ENCODE measurements at regions not wholly inside any gene's neighbourhood (a gene's known extent, or its start where the extent isn't known, plus 50 kb on each side); places are given as distances from the start of the nearest gene placed in this dataset.

GRCh38 chr5:6253846-6254245 lies 124.5 kb downstream of the MED10 start:
- Histone ChIP-seq H2BK5ac (ENCODE audit: low read depth, low read length) (no peak overlapping the region), H3K79me2 (ENCODE audit: control insufficient read depth in 1 of 2, insufficient read depth in 2 of 2, low read length in 2 of 2) (no peaks in the 10 kb centered on the region), H3K79me1 (ENCODE audit: low read depth, low read length) (no peaks in the 10 kb centered on the region), H3K27ac (ENCODE audit: low read depth, low read length) (no peak overlapping the region), H4K20me1 (replicated peaks in 1 of 2; ENCODE audit: control insufficient read depth in 1 of 2, insufficient read depth in 2 of 2, low read length in 2 of 2) (no peaks in the 10 kb centered on the region), H2BK120ac (replicated peaks; ENCODE audit: low read depth, low read length) (no peak overlapping the region), H3K23ac (ENCODE audit: insufficient read length) (no peak overlapping the region), H3K14ac (ENCODE audit: insufficient read length) (no peak overlapping the region), H3K36me3 (ENCODE audit: control insufficient read depth in 2 of 4, insufficient read depth in 4 of 4, low read length in 3 of 4) (no peaks in the 10 kb centered on the region), H3K18ac (ENCODE audit: extremely low read depth, low read length) (no peak overlapping the region), H3K4me1 (replicated peaks in 1 of 4; ENCODE audit: control insufficient read depth in 3 of 4, insufficient read depth in 4 of 4, low read length in 3 of 4) (no peaks in the 10 kb centered on the region), H2AK5ac (ENCODE audit: low read depth, low read length) (no peak overlapping the region), H2BK20ac (ENCODE audit: low read length) (no peak overlapping the region), H3K56ac (replicated peaks; ENCODE audit: insufficient read length, low read depth, low read length) (no peak overlapping the region), H3K4ac (replicated peaks; ENCODE audit: insufficient read length, low read depth, low read length) (no peak overlapping the region), H2BK12ac (ENCODE audit: low read depth, low read length) (no peak overlapping the region), H4K91ac (replicated peaks; ENCODE audit: insufficient read length, low read length) (no peak overlapping the region), H3K27me3 (replicated peaks in 1 of 4; ENCODE audit: control insufficient read depth in 3 of 4, extremely low read depth in 1 of 4, insufficient read depth in 3 of 4, low read length in 3 of 4) (no peaks in the 10 kb centered on the region), H2AFZ (ENCODE audit: low read length) (no peak overlapping the region), H3K9me3 (ENCODE audit: insufficient read depth in 2 of 2, low read depth in 1 of 2, low read length in 1 of 2) (no peaks in the 10 kb centered on the region), H3K4me3 (ENCODE audit: extremely low read depth in 1 of 4, insufficient read depth in 2 of 4, low read depth in 3 of 4, low read length in 4 of 4) (no peak overlapping the region), H2BK15ac (ENCODE audit: low read length) (no peak overlapping the region), H4K5ac (ENCODE audit: insufficient read length, low read depth, low read length) (no peak overlapping the region), H3K9ac (replicated peaks in 1 of 4; ENCODE audit: extremely low read depth in 1 of 4, low read depth in 3 of 4, low read length in 3 of 4) (no peak overlapping the region), H4K8ac (ENCODE audit: extremely low read depth, insufficient read depth, low read length) (no peak overlapping the region), H3K23me2 (ENCODE audit: low read depth, low read length) (no peaks in the 10 kb centered on the region), H3K4me2 (ENCODE audit: insufficient read depth in 1 of 2, low read depth in 2 of 2, low read length in 2 of 2) (no peak overlapping the region)
- FAIRE-seq (no peak), DNase-seq (ENCODE audit: low read depth in 1 of 2, low spot score in 2 of 2) (no peak)
- CTCF ChIA-PET (ENCODE audit: partially characterized antibody), result interaction anchor here (1.3 kb wide), 1 partner anchor 26 kb away, joined by 3 read pairs; no protein-coding TSS in a partner anchor
- 67% methylated on average over 3 of the region's 3 CpGs; no CpG with 5 or more reads in 1 of the 2 experiments for WGBS, 2 experiments (ENCODE audit: extremely low coverage in 1 of 2, insufficient coverage in 1 of 2, insufficient read length in 1 of 2, insufficient replicate concordance in 2 of 2, low coverage in 1 of 2, low lambda C conversion rate in 2 of 2, missing lambda C conversion rate in 1 of 2)
- POLR2A ChIA-PET (ENCODE audit: partially characterized antibody), result no interaction called here
- no peak for TF ChIP-seq FOSL1 (IDR thresholded peaks at IDR 0.05; ENCODE audit: insufficient read depth, low read depth, low read length)
- TF ChIP-seq SP4 (IDR thresholded peaks at IDR 0.05; ENCODE audit: low read length), result no peak
- TF ChIP-seq PHF8 (conservative IDR thresholded peaks at IDR 0.05; ENCODE audit: low read depth, low read length), result no peak
- TF ChIP-seq GABPA (IDR thresholded peaks at IDR 0.05; ENCODE audit: borderline replicate concordance, insufficient read depth, low read length), result no peak
- no peak for TF ChIP-seq CHD2 (IDR thresholded peaks at IDR 0.05; ENCODE audit: low read length)
- no peak for TF ChIP-seq HDAC6 (IDR thresholded peaks at IDR 0.05; ENCODE audit: low read depth, low read length)
- TF ChIP-seq EP300 (IDR thresholded peaks at IDR 0.05; ENCODE audit: borderline replicate concordance in 1 of 2, low read depth in 2 of 2, low read length in 2 of 2), result no peak
- no peak for TF ChIP-seq MAFK (IDR thresholded peaks at IDR 0.05; ENCODE audit: low read depth, low read length)

Data from H1 (cell line).